Kasumi-1 (cell line): ENCODE measurements at regions not wholly inside any gene's neighbourhood (a gene's known extent, or its start where the extent isn't known, plus 50 kb on each side); places are given as distances from the start of the nearest gene placed in this dataset.
"Not testable (repeated sequence)": the region's sequence is repeated elsewhere in the genome, so short reads cannot be mapped to it uniquely, and the experiment has no call there.

Experiments
- DNase-seq, 2 experiments: peaks; one replicate each; lab custom pipeline; 2025; lab: John Stamatoyannopoulos, UW

DNA sequence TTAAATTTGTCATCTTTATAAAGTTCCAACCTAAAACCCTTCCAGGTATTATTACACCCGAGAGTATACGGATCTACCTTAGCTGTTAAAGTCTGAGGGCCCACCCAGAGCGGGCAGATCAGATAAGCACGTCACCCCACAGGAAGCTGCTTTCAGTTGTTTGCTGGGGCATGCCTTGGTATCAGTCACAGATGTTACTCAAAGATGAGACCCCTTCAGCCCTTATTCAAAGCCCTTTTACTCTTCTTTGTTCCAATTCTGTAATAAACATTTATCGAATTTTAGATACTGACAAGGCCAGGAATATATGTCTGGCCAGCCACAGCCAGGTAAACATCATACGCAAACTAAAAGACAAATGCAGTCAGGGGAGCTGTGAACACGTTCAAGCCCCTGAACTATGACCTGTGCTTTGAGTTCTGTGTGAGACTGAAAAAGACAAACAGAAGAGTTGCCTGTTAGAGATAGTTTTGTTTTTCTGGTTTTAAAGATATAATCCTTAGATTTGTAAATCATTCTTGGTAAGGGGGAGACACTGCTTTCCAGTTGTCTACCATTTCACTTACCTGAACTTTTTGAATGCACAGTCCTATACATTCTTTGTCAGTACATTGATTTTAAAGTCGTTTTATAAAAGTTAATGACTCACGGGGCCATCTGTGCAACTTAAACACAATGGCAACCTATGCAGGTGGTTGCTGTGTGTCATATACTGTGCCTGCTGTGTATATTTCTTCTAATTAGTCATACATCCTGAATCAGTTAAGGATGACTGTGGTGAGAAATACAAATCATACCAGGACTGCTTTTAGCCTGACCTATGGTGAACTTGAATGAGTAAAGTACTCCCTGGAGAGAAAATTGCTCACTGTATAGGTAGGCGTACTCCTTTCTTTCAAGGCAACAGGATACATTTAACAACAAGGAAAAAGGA, 100.5 kb upstream of the ITPRID2 start:
- no peak for DNase-seq

- DNase-seq: no peak
Observed at GRCh38 chr2:181792906-181793305, 98.6 kb upstream of the ITPRID2 start.

- DNase-seq: no peak
Observed at GRCh38 chr2:181798022-181798421, 93.5 kb upstream of the ITPRID2 start.

DNA sequence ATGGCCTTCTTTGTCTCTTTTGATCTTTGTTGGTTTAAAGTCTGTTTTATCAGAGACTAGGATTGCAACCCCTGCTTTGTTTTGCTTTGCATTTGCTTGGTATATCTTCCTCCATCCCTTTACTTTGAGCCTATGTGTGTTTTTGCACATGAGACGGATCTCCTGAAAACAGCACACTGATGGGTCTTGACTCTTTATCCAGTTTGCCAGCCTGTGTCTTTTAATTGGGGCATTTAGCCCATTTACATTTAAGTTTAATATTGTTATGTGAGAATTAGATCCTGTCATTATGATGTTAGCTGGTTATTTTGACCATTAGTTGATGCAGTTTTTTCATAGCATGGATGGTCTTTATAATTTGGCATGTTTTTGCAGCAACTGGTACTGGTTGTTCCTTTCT, 89.2 kb upstream of the ITPRID2 start:
- not testable (repeated sequence) for DNase-seq

DNA sequence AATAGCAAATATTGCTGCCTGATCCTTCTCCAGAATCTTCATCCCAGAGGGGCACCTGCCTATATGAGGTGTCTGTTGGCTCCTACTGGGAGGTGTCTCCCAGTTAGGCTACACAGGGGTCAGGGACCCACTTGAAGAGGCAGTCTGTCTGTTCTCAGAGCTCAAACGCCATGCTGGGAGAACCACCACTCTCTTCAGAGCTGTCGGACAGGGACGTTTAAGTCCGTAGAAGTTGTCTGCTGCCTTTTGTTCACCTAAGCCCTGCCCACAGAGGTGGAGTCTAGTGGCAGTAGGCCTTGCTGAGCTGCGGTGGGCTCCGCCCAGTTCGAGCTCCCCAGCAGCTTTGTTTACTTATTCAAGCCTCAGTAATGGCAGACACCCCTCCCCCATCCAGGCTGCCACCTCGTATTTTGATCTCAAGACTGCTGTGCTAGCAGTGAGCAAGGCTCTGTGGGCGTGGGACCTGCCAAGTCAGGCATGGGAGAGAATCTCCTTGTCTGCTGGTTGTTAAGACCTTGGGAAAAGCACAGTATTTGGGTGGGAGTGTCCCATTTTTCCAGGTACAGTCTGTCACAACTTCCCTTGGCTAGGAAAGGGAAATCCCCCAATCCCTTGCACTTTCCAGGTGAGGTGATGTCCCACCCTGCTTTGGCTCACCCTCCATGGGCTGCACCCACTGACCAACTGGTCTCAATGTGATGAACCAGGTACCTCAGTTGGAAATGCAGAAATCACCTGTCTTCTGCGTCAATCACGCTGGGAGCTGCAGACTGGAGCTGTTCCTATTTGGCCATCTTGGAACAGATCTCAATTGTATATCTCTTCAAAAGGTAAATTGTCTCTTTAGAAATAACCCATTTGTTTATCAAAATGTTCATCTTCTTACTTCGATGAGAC, 87.4 kb upstream of the ITPRID2 start:
- DNase-seq: not testable (repeated sequence)

DNA sequence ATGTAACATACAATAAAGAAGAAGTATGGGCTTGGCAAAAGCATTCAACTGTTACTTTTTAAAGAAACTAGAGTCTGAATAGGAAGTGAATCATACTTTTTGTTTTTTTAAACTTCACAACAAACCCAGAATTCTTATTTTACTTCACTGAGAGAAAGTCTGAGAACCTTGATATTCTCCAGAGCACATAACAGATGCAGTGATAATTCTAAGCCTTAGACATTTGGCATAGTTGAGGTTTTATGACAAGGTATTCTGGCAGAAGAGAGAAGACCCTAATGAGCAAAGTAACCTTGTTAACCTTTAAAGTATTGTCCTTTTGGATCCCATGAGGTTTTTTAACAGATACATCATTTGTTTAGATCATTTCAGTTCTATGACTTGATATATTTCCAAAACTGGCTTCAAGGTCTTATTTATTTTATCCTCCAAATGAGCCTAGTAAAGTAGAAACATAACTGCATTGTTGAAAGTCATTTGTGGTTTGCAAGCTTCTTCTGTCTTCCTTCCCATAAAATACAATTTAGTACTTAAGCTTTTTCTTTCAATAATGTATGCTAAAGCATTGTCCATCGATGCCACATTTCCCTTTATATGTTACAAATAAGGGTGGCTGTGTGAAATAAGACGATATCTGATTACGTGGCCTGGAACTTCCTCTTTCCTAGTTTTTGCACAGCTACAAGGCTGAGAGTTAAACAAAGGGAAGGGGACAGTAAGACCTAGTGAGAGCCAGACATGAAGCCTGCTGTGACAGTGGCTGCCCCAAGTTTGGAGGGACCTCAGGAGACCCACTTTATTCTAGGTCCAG, 86.1 kb upstream of the ITPRID2 start:
- peak; percentile 95 to 98 for DNase-seq

- DNase-seq: no peak
Observed at GRCh38 chr2:181806039-181806392, 85.5 kb upstream of the ITPRID2 start.

GRCh38 chr2:181807526-181807925, 84.0 kb upstream of the ITPRID2 start:
- no peak for DNase-seq

- peak; percentile 17 to 27 for DNase-seq
Observed at GRCh38 chr2:181810823-181811695, 80.5 kb upstream of the ITPRID2 start.

GRCh38 chr2:181812106-181812743, 79.3 kb upstream of the ITPRID2 start:
- DNase-seq: no peak

DNA sequence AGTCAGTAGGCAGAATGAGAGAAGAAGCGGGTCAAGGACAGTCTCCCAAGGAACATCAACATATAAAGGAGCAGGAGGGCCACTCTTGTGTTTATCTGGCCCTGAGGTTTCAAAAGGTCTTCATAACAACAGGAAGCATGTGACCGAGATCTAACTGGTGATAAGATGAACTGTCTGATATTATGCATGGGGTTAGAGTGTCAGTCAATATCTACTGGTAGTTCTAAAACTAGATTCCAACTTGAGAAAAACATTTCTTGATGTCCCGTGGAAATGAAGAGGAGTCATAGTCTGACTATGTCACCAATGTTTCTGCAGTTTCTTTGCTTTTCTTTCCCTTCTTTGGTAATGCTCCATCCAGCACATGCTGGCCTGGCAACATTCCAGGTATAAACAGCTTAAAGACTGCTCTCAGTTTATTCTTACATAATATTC, 77.5 kb upstream of the ITPRID2 start:
- no peak for DNase-seq

GRCh38 chr2:181817509-181817908, 74.0 kb upstream of the ITPRID2 start:
- no peak for DNase-seq

DNA sequence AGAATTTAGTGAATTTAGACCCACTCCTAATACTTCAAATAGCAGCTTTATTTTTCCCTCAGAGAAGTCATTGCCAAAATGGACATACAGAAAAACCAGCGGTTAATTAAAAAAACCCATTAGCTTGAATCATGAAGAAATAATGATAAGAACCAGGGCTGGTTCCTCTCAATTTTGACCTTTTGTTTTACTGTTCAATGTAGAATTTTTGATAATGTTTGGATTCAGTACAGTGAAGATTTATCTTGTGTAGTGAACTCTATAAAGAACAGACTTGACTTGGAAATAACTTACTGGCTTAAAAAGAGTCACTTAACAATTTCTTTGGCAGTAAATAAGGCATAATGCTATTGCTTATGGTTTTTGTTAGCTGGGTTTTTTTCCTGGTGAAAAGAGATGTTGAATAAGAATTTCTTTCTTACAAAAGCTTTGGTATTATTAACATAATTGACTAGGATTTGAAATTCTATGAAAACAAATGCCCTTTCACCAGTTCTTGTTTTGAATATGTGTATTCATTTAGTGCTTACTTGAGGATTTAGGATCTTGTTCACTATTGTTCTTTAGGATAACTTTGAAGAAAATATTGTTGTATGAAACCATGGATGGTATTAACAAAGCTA, 73.4 kb upstream of the ITPRID2 start:
- DNase-seq: no peak

- DNase-seq: no peak
Observed at GRCh38 chr2:181818840-181819239, 72.7 kb upstream of the ITPRID2 start.

DNA sequence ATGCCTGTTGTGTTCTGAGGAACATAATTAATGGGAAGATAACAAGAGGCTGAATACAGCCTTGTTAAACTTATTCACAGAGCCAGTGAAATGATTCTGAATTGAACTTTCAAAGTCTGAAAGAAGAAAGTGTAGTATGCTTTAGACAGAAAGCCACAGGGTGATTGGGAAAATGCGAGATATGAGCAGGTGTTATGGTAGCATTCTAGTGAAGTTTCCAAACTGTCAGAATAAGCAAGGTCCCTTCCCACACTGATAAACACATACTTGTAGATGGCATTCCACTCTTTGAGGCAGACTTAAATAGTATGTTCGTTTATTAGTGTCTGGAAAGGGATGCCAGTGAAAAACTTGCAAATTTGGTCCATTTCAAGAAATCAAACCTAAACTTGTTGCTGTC, 70.5 kb upstream of the ITPRID2 start:
- DNase-seq: no peak

DNA sequence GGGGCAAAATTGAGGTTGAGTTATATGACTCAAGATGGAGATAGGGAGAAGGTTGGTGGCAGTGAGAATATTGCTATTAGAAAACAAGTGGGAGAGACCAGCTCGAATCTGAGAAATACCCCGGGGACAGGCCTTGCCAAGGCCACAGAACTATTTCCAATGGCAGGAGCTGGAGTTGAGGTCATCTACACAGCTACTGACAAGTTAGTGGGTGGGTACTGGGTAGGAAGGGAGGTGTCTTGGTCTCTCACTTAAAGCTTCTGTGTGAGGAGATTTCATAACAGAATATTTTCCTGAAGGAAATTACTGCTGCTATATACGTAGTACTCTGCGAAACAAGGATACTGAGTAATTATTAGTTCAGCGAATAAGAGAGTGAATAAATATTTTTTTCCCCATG, 69.4 kb upstream of the ITPRID2 start:
- DNase-seq: no peak

DNA sequence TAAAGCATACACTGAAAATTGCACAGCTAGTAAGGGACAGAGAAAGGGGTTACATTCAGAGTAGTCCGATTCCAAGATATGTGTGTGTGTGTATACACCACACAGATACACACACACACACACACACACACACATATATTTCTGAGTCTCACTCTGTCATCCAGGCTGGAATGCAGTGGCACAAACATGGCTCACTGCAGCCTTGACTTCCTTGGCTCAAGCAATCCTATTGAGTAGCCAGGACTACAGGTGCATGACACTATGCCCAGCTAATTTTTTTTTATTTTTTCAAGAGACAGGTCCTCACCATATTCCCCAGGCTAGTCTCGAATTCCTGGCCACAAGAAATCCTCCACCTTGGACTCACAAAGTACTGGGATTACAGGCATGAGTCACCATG, 68.1 kb upstream of the ITPRID2 start:
- no peak for DNase-seq

GRCh38 chr2:181828122-181828705, 63.3 kb upstream of the ITPRID2 start:
- no peak for DNase-seq

- no peak for DNase-seq
Observed at GRCh38 chr2:181829230-181829629, 62.3 kb upstream of the ITPRID2 start.

DNA sequence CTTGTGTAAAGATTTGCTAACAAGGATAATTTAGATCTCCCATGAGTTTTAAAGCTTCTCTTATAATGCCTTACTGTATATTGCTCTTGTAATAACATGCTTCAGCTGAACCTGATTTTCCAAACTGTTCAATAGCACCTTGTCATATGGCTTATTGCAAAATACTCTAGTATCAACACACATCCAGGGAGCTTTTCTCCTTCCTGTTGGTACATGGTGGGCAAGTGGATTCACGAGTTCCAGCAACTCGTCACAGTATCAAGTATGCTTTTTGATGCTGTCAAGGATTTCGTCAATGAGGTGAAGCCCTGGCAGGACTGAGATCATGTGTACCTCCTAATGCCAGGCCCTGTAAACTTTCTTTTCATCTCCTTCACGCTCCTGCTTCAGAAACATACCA, 59.5 kb upstream of the ITPRID2 start:
- DNase-seq: no peak
